ENCODE measurements at regions not wholly inside any gene's neighbourhood (a gene's known extent, or its start where the extent isn't known, plus 50 kb on each side); places are given as distances from the start of the nearest gene placed in this dataset.

DNA sequence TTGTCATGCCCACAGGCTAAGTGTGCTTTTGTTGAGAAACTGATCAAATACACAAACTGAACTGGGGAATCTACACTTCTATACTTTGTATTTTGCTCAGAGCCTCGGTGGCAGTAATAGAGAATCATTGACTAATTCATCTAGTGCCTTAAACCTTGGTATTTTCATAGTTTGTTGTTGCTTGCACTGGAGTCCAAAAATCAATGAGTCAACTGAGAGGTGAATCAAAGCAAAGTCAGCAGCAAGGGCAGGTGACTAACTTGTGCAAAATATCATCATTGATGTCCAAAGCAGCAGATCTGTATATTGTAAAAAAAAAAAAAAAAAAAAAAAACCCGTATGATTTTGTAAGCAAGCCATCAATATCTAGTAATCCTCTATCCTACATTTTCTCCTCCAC, 296.4 kb downstream of the MAP2K6 start:
- TF ChIP-seq EP300 (IDR thresholded peaks at IDR 0.05) (no peak), CTCF (IDR thresholded peaks at IDR 0.05) (no peak)

Data from ovary (tissue), 3 donors.